HG03280 (cell line): ENCODE measurements at regions not wholly inside any gene's neighbourhood (a gene's known extent, or its start where the extent isn't known, plus 50 kb on each side); places are given as distances from the start of the nearest gene placed in this dataset.
"Not testable (repeated sequence)": the region's sequence is repeated elsewhere in the genome, so short reads cannot be mapped to it uniquely, and the experiment has no call there.

Experiments
- ATAC-seq: cut with Tn5 transposase; IDR thresholded peaks from one replicate; pipeline ENCODE4 v1.9.1; 2021; ENCODE audit warnings: mild to moderate bottlenecking, moderate library complexity; ENCODE audit not compliant: unreplicated experiment

- ATAC-seq: no peak
Measured at GRCh38 chr9:129305246-129305645, 127.2 kb upstream of the IER5L start.

DNA sequence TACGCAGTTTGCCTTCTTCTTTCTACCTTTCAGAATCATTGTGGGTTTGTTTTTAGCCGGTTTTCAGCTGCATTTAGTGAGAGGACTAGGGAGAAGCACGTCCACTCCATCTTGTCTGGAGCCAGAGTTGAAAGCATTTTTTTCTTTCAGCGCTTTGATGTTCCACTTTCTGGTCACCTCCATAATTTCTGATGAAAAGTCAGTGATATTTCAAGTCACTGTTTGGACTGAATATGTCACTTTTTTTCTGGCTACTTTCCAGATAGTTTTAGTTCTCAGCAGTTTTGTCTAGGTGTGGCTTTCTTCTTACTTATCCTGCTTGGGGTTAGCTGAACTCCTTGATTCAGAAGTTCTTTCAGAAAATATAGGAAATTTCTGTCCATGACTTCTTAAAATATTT lies 123.9 kb upstream of the IER5L start:
- ATAC-seq: no peak

DNA sequence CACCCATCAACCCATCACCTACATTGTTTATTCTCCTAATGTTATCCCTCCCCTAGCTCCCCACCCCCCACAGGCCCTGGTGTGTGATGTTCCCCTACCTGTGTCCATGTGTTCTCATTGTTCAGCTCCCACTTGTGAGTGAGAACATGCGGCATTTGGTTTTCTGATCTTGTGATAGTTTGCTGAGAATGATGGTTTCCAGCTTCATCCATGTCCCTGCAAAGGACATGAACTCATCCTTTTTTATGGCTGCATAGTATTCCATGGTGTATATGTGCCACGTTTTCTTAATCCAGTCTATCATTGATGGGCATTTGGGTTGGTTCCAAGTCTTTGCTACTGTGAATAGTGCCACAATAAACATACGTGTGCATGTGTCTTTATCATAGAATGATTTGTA lies 118.1 kb upstream of the IER5L start:
- not testable (repeated sequence) for ATAC-seq

DNA sequence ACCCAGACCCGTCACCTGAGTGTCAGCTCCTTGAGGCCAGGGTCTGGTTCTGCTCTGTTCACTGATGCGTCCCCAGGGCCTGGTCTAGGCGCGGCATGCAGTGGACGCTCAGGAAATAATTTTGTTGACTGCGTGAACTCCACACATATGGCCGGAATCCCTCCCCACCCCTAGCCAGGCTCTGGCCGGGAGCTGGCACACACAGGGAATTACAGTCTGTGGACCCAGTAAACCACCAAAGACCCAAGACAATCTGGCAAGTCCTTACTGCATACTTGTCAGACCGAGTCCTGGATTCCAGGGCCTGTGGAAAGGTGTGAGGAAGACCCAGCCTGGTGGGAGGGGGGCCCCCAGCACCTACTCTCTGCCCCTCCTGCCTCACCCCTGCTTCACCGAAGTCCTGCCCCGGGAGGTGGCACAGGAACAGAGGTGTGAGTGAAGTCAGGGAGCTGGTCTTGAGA lies 113.0 kb upstream of the IER5L start:
- ATAC-seq: no peak

- ATAC-seq: no peak
Measured at GRCh38 chr9:129290606-129291005, 112.5 kb upstream of the IER5L start.

DNA sequence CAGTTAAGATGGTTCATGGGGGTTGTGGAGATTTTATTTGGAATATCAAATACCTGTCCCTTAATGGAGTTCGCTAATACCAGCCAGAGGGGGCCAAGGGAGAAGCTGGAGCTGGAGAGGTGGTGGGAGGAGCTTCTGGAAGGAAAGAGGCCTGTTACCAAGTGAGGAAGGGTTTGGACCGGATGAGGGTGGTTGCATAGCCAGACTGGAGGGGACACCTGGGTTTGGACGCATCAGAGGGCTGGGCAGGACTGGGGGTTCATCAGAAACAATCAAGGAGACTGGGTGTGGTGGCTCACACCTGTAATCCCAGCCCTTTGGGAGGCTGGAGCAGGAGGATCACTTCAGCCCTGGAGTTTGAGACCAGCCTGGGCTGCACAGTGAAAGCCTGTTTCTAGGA lies 111.8 kb upstream of the IER5L start:
- no peak for ATAC-seq

DNA sequence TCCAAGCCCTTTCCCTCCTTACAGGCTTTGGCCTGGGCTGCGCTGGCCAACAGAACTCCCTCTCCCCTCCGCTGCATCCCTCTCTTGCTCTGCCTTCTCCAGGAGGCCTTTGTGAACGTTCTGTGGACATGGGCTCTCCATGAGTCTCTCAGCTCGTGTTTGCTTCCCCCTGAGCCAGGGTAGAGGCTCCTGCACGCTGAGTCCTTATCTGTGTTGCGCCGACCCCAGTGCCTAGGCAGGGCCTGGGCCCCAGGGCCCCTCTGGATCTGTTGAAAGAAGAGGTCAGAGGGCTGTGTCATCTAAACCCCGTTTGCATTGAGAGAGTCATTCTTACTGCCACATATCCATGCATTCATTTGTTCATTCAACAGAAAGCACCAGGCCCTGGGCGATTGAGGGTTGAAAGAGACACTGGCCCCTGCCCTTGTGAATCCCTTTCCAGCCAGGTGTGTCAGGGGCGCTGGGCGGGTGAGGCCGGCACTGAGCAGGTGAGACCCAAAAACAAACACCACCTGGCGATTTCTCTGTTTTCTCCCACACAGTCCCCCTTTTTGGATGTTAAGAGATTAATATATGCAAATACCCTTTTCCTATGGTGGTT lies 111.2 kb upstream of the IER5L start:
- ATAC-seq: no peak

- ATAC-seq: no peak
Measured at GRCh38 chr9:129287619-129288305, 109.7 kb upstream of the IER5L start.

GRCh38 chr9:129285979-129286772 lies 108.1 kb upstream of the IER5L start:
- ATAC-seq: no peak

DNA sequence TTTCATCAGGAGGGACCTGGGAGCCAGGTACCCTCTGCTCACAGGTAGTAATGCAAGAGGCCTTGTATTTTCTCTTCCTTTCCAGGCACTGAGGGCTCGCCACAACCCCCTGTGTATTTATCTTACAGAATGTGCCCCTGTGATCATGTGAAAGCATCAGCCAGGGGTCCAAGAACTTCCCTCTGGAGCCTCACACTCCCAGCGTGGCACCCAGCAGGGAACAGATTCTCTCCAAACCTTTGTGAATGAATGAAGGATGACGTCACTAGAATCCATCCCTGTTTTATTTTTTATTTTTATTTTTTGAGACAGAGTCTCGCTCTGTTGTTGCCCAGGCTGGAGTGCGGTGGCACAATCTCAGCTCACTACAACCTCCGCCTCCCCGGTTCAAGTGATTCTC lies 107.3 kb upstream of the IER5L start:
- ATAC-seq: no peak

GRCh38 chr9:129284607-129285291 lies 106.7 kb upstream of the IER5L start:
- ATAC-seq: no peak

DNA sequence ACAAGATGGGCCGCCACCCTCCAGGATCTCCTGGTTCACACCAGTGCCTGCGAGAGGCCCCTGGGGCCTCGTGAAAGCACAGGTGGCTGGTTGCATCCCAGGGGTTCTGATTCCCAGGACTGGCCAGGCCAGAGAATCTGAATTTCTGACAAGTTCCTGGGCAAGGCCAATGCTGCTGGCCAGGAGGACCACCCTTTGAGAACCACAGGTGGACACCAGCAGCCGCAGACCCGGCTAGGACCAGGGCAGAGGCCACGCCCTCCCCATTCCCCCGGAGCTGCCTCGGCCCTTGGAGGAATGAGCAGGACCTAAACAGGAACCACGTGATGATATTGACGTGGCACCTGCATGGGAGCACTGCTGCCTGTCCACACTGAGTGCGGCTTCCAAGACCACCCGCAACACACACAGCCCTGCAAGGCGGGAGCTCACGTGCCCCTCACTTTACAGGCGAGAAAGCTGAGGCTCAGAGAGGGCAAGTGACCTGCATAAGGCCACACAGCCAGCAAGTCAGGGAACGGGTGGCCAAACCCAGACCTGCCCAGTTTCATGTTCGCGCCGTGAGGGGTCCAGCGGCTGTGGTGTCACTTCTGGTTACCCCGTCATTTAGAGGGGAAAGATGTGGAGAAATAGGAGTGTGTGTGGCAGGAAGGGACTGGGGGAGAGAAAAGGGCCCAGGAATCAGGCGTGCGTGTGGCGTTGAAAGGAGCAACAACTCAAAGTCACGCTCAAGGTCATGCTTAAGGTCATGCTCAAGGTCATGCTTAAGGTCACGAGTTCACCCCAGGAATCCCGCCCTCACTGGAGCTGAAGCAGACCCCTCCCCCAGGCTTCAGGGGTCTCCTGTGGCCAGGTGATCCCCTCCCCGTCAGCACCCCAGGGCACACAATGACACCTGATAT lies 105.9 kb upstream of the IER5L start:
- ATAC-seq: no peak

DNA sequence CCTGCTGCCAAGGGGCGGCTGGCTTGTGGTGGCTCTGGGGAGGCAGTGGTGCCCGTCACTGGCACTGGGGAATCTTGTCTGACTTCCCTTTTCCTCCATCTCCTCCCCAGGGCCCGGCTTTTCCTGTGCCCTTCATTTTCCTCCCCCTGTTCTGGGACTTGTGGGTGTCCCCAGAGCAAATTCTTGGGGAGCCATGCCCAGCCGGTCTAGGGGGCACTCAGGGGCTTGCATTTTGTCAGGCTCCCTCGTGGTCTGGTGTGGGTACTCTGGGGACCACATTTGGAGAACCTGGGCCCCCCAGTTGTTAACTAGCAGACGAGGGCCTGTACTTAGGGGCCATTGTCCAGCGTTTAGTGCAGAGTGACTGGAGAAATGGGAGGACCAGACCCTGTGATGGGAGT lies 105.2 kb upstream of the IER5L start:
- ATAC-seq: no peak

GRCh38 chr9:129282731-129283211 lies 104.7 kb upstream of the IER5L start:
- ATAC-seq: no peak

GRCh38 chr9:129282272-129282671 lies 104.2 kb upstream of the IER5L start:
- ATAC-seq: no peak

- no peak for ATAC-seq
Measured at GRCh38 chr9:129281506-129282145, 103.6 kb upstream of the IER5L start.

DNA sequence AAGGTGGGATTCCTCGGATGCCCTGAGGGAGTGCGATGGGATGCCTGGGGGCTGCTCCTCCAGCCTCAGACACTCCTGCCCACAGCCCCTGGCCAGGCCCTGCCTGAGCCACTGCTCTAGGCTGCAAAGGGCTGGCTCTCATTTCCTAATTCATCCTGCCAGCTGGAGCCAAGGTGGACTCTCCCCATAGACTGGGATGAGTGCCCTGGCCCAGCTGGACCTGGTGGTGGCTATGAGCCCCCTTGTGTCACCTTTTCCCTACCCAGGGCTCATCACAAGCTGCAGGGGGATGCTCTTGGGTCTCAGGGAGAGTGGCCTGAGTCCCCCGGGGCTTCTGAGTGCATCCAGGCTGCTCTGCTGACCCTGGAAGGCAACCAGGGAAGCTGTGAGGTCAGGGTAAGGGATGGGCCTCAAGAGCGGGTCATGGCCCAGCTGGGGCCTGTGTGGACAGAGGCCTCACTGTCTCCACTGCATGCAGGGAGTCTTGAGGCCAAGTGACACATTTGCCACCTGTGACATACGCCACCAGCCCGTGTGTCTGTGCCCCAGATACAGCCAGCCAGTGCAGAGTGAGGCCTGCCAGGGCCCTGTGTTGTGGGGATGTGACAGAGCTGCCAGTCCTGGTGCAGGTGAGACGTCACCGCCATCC lies 102.7 kb upstream of the IER5L start:
- ATAC-seq: no peak

- ATAC-seq: no peak
Measured at GRCh38 chr9:129280236-129280622, 102.2 kb upstream of the IER5L start.
